Activated gamma-delta T cell treated with Interleukin-2 at 50 U/mL for 16 hours (primary cell): ENCODE measurements at regions not wholly inside any gene's neighbourhood (a gene's known extent, or its start where the extent isn't known, plus 50 kb on each side); places are given as distances from the start of the nearest gene placed in this dataset.
"Not testable (repeated sequence)": the region's sequence is repeated elsewhere in the genome, so short reads cannot be mapped to it uniquely, and the experiment has no call there.

Experiments
- DNase-seq: peaks from one replicate; pipeline ENCODE4 v3.0.0-alpha.2; 2020

GRCh38 chr9:96062031-96062430 lies 186.5 kb downstream of the ERCC6L2 start:
- DNase-seq, result no peak

- DNase-seq, result peak; percentile 34
Measured at GRCh38 chr9:96061293-96061987, 185.9 kb downstream of the ERCC6L2 start.

GRCh38 chr9:96058218-96058617 lies 182.7 kb downstream of the ERCC6L2 start:
- DNase-seq, result no peak

GRCh38 chr9:96057155-96057554 lies 181.7 kb downstream of the ERCC6L2 start:
- no peak for DNase-seq

GRCh38 chr9:96056226-96056625 lies 180.7 kb downstream of the ERCC6L2 start:
- no peak for DNase-seq

GRCh38 chr9:96054248-96054647 lies 178.8 kb downstream of the ERCC6L2 start:
- not testable (repeated sequence) for DNase-seq

GRCh38 chr9:96052686-96053085 lies 177.2 kb downstream of the ERCC6L2 start:
- DNase-seq, result no peak

- DNase-seq, result no peak
Measured at GRCh38 chr9:96051423-96051822, 175.9 kb downstream of the ERCC6L2 start.

GRCh38 chr9:96050861-96051155 lies 175.3 kb downstream of the ERCC6L2 start:
- DNase-seq, result no peak

GRCh38 chr9:96050048-96050860 lies 174.8 kb downstream of the ERCC6L2 start:
- no peak for DNase-seq

GRCh38 chr9:96048956-96049831 lies 173.7 kb downstream of the ERCC6L2 start:
- DNase-seq, result no peak

GRCh38 chr9:96048104-96048955 lies 172.8 kb downstream of the ERCC6L2 start:
- DNase-seq, result no peak

- DNase-seq, result no peak
Measured at GRCh38 chr9:96047741-96048103, 172.2 kb downstream of the ERCC6L2 start.

- no peak for DNase-seq
Measured at GRCh38 chr9:96047116-96047639, 171.7 kb downstream of the ERCC6L2 start.

- DNase-seq, result no peak
Measured at GRCh38 chr9:96045811-96046210, 170.3 kb downstream of the ERCC6L2 start.

GRCh38 chr9:96044401-96044800 lies 168.9 kb downstream of the ERCC6L2 start:
- DNase-seq, result no peak

- DNase-seq, result no peak
Measured at GRCh38 chr9:96040591-96041461, 165.3 kb downstream of the ERCC6L2 start.

- DNase-seq, result no peak
Measured at GRCh38 chr9:96038914-96039313, 163.4 kb downstream of the ERCC6L2 start.

- no peak for DNase-seq
Measured at GRCh38 chr9:96038271-96038670, 162.8 kb downstream of the ERCC6L2 start.

- no peak for DNase-seq
Measured at GRCh38 chr9:96034553-96035122, 159.1 kb downstream of the ERCC6L2 start.

- no peak for DNase-seq
Measured at GRCh38 chr9:96033896-96034295, 158.4 kb downstream of the ERCC6L2 start.
